Fibroblast of skin of back (primary cell): ENCODE measurements at regions not wholly inside any gene's neighbourhood (a gene's known extent, or its start where the extent isn't known, plus 50 kb on each side); places are given as distances from the start of the nearest gene placed in this dataset.
A peak's percentile ranks its signal among the peaks of the same experiment; 100 is the strongest.

Source experiments
- DNase-seq: peaks from one replicate; pipeline ENCODE4 v3.0.0-alpha.2; 2013

GRCh38 chr5:34535944-34536623, 120.0 kb upstream of the RAI14 start:
- no peak for DNase-seq

GRCh38 chr5:34536699-34537098, 119.4 kb upstream of the RAI14 start:
- DNase-seq, result no peak

GRCh38 chr5:34538026-34538672, 118.0 kb upstream of the RAI14 start:
- peak; percentile 17 for DNase-seq

- no peak for DNase-seq
These were observed 116.9 kb upstream of the RAI14 start for GRCh38 chr5:34539183-34539582.

- DNase-seq, result no peak
These were observed 115.1 kb upstream of the RAI14 start for GRCh38 chr5:34541067-34541466.

- no peak for DNase-seq
These were observed 113.3 kb upstream of the RAI14 start for GRCh38 chr5:34542818-34543217.

GRCh38 chr5:34543687-34544086, 112.4 kb upstream of the RAI14 start:
- DNase-seq, result no peak

GRCh38 chr5:34544403-34544802, 111.7 kb upstream of the RAI14 start:
- no peak for DNase-seq

- no peak for DNase-seq
These were observed 111.0 kb upstream of the RAI14 start for GRCh38 chr5:34545164-34545563.

GRCh38 chr5:34545626-34546025, 110.5 kb upstream of the RAI14 start:
- no peak for DNase-seq

GRCh38 chr5:34547300-34548085, 108.6 kb upstream of the RAI14 start:
- DNase-seq, result no peak

- DNase-seq, result no peak
These were observed 108.1 kb upstream of the RAI14 start for GRCh38 chr5:34548086-34548403.

GRCh38 chr5:34550247-34550646, 105.9 kb upstream of the RAI14 start:
- no peak for DNase-seq

GRCh38 chr5:34550964-34551363, 105.2 kb upstream of the RAI14 start:
- DNase-seq, result no peak

GRCh38 chr5:34551911-34552433, 104.2 kb upstream of the RAI14 start:
- no peak for DNase-seq

- DNase-seq, result peak; percentile 21
These were observed 103.4 kb upstream of the RAI14 start for GRCh38 chr5:34552686-34553085.

GRCh38 chr5:34553581-34553980, 102.5 kb upstream of the RAI14 start:
- DNase-seq, result no peak

- no peak for DNase-seq
These were observed 101.5 kb upstream of the RAI14 start for GRCh38 chr5:34554641-34555040.

- DNase-seq, result no peak
These were observed 100.2 kb upstream of the RAI14 start for GRCh38 chr5:34555699-34556508.

- DNase-seq, result no peak
These were observed 99.7 kb upstream of the RAI14 start for GRCh38 chr5:34556509-34556782.

GRCh38 chr5:34561581-34561980, 94.5 kb upstream of the RAI14 start:
- peak; percentile 36 for DNase-seq

GRCh38 chr5:34562791-34563190, 93.3 kb upstream of the RAI14 start:
- no peak for DNase-seq

- DNase-seq, result no peak
These were observed 92.9 kb upstream of the RAI14 start for GRCh38 chr5:34563269-34563668.
